ENCODE measurements at regions not wholly inside any gene's neighbourhood (a gene's known extent, or its start where the extent isn't known, plus 50 kb on each side); places are given as distances from the start of the nearest gene placed in this dataset.

DNA sequence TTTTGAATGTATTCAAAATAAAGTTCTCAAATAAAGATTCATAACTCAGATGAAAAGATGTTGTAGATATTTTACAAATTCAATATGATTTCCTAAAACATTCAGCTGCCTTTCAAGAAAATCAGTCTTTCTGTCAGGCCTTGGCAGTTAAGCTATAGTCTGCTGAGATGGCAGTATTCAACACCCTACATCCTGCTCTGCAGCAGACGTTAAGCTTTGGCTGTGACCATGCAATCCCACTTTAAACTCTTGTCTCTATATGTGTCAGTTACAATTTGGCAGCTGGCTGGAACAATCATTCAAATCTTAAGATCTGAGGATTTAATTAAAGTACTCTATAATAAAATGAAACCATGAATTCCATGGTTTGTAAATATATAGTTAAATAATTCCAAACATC is 567.3 kb upstream of the ZNF804A start (continued):
- TF ChIP-seq, protein P1, sequence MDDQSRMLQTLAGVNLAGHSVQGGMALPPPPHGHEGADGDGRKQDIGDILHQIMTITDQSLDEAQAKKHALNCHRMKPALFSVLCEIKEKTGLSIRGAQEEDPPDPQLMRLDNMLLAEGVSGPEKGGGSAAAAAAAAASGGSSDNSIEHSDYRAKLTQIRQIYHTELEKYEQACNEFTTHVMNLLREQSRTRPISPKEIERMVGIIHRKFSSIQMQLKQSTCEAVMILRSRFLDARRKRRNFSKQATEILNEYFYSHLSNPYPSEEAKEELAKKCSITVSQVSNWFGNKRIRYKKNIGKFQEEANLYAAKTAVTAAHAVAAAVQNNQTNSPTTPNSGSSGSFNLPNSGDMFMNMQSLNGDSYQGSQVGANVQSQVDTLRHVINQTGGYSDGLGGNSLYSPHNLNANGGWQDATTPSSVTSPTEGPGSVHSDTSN (IDR thresholded peaks at IDR 0.05): no peak
- TF ChIP-seq ELF1 (IDR thresholded peaks at IDR 0.05): no peak
- TF ChIP-seq MEF2A (IDR thresholded peaks at IDR 0.05; ENCODE audit: borderline replicate concordance, low read depth): no peak

DNA sequence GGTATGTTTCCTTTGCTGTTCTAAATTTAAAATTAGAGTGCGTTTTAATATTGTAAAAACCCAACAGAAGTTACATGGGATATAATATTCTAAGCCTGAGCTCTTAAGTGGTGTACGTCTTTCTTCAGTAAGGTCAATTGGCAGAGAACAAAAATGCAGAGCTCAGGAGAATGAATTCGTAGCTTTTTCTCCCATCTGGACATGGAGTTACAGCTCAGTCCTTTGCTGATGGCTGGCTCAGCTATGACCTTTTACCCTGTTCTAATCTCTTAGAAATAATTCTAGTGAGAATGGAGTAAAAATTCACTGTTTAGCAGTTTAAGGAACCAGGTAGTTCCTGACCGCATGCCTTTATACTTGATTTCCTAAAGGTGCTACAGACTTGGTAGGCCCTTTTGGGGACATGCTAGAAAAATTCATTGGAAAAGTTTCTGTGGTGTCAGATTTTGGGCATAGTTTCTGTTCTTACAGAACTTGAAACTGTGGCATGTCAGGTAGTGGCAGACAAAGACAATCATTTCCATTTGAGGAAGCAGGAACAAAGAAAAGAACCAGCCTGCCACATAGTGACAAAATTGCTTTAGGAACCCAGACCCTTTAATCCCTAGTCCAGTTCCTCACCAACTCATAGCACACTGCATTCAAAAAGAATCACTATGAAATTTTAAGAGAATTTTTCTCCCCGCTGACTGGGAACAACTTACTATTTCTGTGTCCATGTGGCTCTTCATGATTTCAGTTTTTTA is 566.8 kb upstream of the ZNF804A start:
- no peaks in the 10 kb centered on the region for H3K79me2 ChIP-seq (ENCODE audit: insufficient read depth)
- H4K20me1 ChIP-seq (ENCODE audit: insufficient read depth): no peaks in the 10 kb centered on the region
- H3F3A ChIP-seq (replicated peaks; ENCODE audit: insufficient read depth): no peaks in the 10 kb centered on the region
- H3K9me3 ChIP-seq: no peaks in the 10 kb centered on the region
- H3K27ac ChIP-seq (ENCODE audit: low read depth in 2 of 2, low read length in 1 of 2): no peak overlapping the region
- H3K9ac ChIP-seq: no peak overlapping the region
- H3K4me3 ChIP-seq (ENCODE audit: low read depth in 2 of 2, low read length in 1 of 2): no peak overlapping the region
- no peak overlapping the region for H2AFZ ChIP-seq (ENCODE audit: low read depth)
- no peaks in the 10 kb centered on the region for H3K27me3 ChIP-seq (ENCODE audit: insufficient read depth)
- no peaks in the 10 kb centered on the region for H3K36me3 ChIP-seq (replicated peaks in 1 of 2; ENCODE audit: control insufficient read depth in 1 of 2, insufficient read depth in 2 of 2, low read length in 1 of 2)
- no peaks in the 10 kb centered on the region; a peak in 1 of 4 replicates for H3K4me1 ChIP-seq (ENCODE audit: control insufficient read depth in 1 of 2, insufficient read depth in 2 of 2, low read depth in 1 of 2, low read length in 1 of 2)
- no peak for DNase-seq
- no peaks in the 10 kb centered on the region for H3K9me2 ChIP-seq
- H3K4me2 ChIP-seq: no peak overlapping the region
- TF ChIP-seq MEF2A (IDR thresholded peaks at IDR 0.05; ENCODE audit: borderline replicate concordance, low read depth) (no peak), NRF1 (IDR thresholded peaks at IDR 0.05; ENCODE audit: low read depth, low read length) (no peak), RAD21 (IDR thresholded peaks at IDR 0.05; ENCODE audit: low read length) (no peak), JUND (IDR thresholded peaks at IDR 0.05) (no peak), CHD2 (IDR thresholded peaks at IDR 0.05; ENCODE audit: low read length, partially characterized antibody) (no peak), FOXJ3 (CRISPR knock-in tag; IDR thresholded peaks at IDR 0.05) (no peak), EZH2phosphoT487 (IDR thresholded peaks at IDR 0.05; ENCODE audit: borderline replicate concordance, low read depth) (no peak), RXRA (IDR thresholded peaks at IDR 0.05; ENCODE audit: borderline replicate concordance, low read depth) (no peak), GABPA (IDR thresholded peaks at IDR 0.05; ENCODE audit: low read depth) (no peak), TCF12 (IDR thresholded peaks at IDR 0.05) (no peak), FOSL2 (IDR thresholded peaks at IDR 0.05; ENCODE audit: borderline replicate concordance, low read depth) (no peak)
- TF ChIP-seq, protein P1 (IDR thresholded peaks at IDR 0.05): no peak
- TF ChIP-seq, protein P2, sequence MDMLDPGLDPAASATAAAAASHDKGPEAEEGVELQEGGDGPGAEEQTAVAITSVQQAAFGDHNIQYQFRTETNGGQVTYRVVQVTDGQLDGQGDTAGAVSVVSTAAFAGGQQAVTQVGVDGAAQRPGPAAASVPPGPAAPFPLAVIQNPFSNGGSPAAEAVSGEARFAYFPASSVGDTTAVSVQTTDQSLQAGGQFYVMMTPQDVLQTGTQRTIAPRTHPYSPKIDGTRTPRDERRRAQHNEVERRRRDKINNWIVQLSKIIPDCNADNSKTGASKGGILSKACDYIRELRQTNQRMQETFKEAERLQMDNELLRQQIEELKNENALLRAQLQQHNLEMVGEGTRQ (IDR thresholded peaks at IDR 0.05; ENCODE audit: borderline replicate concordance, low read depth, low read length): no peak
- TF ChIP-seq, protein P3, sequence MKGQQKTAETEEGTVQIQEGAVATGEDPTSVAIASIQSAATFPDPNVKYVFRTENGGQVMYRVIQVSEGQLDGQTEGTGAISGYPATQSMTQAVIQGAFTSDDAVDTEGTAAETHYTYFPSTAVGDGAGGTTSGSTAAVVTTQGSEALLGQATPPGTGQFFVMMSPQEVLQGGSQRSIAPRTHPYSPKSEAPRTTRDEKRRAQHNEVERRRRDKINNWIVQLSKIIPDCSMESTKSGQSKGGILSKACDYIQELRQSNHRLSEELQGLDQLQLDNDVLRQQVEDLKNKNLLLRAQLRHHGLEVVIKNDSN (IDR thresholded peaks at IDR 0.05; ENCODE audit: borderline replicate concordance, low read depth): no peak
- CTCF ChIA-PET: no interaction called here
- WGBS (ENCODE audit: low lambda C conversion rate): 75% methylated on average over 5 of the region's 5 CpGs
- POLR2A ChIA-PET: no interaction called here

Data from SK-N-SH (cell line).